ENCODE measurements at regions not wholly inside any gene's neighbourhood (a gene's known extent, or its start where the extent isn't known, plus 50 kb on each side); places are given as distances from the start of the nearest gene placed in this dataset.
A peak's percentile ranks its signal among the peaks of the same experiment; 100 is the strongest.

DNA sequence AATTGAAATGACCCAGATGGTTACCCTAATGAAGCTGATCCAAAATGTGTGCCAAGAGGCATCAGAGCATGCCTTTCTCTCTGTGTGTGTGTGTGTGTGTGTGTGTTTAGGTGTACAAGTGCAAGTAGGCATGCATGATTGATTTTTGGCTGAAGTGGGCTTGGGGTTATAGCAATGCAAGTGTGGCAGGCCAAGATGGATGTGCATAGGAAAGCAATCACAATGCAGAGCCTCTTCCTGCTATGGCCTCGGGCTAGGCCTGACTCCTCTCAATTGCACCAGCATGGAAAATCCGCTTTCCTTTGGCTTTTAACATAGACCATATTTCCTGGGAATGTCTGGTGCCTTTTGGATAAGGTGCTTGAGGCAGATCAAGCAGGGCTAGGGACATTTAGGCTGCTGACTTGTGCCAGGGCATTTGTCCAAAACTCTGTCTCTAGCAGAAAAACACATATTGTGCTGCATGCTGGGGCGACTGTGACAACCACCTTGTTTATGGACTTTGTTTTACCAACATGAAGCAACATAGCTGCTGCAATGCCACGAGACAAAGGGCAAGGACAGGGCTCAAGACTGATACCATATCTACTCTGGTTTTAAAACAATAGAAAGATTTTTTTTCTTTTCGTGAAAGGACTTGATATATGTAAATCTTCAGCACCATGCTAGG lies 395.7 kb downstream of the RAPGEF2 start:
- no peak for DNase-seq (ENCODE audit: low read depth)

DNA sequence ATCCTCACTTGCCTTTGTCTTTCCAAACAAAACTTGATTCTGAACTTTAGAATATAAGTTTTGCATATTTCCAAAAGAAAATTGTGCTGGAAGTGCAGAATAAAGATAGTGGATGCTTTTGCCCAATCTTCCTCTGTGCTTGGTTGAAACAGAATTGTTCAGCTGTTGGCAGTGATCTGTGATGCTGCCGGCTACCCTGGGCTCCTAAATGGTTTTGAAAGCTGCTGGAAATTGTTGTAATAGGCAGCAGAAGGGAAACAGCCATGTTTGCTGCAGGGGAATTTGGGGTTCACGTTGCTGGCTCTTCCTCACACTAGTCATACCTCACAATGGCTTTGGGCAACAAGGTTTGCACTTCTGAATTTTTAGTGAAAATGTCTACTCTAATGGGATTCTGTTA lies 398.0 kb downstream of the RAPGEF2 start:
- no peak for DNase-seq (ENCODE audit: low read depth)

DNA sequence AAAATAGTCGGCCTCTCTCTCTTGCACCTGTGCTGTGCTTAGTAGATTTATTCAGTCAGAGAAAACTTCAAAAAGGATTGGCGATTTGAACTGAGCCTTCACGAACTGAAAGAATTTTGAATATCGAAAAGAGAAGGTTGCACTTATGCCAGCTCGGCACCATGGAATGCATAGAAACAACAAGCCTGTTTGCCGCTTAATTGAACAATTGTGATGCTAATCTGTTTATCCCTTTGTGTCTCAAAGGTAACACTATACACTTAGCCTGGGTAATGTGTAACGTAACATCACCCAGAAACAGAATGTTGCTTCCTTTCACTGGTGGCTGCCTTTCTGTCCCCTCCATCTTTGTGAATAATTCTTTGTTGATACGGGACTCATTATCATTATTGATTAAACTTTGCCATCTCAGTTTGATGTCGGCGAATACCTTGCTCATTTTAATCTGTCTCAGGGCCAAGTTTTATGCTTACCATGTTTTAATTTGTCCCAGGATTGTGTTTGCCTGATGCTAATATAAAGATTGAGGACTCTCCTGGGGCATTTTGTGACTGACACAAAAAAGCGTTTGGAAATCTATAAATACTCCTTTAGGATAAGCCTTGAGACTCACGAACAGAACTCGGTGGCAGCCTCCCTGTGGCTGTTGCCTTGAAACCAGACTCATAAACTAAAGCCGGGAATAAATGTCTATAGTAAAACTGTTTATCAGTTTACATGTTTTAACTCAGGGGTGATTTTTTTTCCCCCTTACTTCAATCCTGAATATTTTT lies 400.5 kb downstream of the RAPGEF2 start:
- DNase-seq (ENCODE audit: low read depth) = no peak

GRCh38 chr4:159504684-159505083 lies 401.8 kb downstream of the RAPGEF2 start:
- peak; percentile 85 for DNase-seq (ENCODE audit: low read depth)

DNA sequence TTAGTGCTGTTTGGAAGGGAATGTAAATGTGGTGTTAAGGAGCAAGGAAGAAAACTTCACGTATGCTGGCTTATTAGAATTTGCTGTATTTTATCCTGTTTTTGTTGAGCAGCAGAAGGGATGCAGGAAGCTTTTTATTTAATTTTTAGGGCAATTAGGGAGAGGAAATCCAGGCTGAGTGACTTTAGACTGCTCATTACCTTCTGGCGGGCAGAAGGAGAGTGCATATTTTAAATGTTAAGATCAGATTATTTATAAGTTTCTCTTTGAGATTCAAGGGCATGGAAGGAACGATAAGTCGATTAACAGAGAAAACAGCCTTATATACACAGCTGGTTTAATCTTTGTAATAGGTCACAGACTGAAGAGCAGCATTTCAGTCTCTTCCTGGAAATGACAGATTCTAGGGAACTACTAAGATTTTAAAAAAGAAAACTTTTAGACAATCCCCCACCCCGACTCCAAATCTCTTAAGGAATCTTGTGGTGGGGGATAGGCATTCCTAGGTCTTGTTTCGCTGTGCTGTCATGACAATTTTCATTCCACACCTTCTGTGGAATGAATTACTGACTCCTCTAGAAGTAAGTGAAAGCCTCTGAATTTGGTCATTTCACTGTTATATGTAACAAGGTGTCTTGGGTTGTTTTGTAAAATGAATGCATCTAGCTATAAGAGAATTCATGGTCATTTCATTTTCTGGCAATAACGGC lies 402.5 kb downstream of the RAPGEF2 start:
- peak; percentile 58 for DNase-seq (ENCODE audit: low read depth)

DNA sequence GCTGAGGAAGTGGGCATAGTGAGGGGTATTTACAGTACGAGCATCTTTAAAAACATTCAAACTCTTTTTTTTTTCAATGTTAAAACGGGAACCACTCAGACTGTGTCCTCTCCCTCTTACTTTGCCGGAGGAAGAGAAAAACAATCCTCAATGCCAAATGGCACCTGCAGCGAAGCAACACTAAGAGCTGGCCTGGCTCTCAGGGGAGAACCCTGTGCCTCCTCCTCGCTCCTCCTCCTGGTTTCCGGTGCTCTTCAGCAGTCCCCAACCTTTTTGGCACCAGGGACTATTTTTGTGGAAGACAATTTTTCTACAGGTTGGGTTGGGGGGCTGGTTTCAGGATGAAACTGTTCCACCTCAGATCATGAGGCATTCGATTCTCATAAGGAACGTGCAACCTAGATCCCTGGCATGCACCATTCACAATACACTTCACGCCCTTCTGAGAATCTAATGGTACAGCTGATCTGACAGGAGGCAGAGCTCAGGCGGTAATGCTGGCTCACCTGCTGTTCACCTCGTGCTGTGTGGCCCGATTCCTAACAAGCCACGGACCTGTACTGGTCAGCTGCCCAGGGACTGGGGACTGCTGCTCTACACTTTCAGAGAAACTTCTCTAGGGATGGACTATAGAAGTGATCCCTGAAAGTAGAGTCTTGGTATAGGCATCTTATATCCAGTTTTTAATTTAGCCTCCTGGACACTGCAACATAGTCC lies 404.1 kb downstream of the RAPGEF2 start:
- DNase-seq (ENCODE audit: low read depth) = no peak

DNA sequence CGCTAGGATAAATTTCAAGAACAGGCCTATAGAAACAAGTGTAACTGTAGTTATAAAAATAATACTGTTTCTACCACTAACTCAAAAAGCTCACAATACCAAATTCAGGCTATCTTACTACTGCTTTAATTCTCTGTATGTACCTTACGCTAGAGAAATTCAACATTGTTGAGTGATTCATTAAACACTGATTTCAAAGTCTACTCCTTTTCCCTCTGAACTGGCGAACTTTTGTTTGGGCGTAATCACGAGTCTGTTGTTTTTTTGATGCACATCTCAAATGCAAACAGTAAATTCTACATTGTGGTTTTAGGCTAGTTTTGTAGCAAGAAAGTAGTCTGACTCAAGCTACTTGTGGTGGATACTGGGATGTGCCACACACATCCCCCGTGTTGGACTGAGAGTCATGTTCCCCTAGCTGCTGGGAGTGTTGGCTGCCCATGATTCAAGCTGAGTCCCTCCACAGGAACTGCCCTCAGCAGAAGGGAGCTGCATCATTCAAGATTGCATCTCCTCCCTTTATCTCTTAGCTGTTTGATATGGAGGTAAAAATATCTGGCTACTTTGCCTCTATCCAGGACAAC lies 406.1 kb downstream of the RAPGEF2 start:
- DNase-seq (ENCODE audit: low read depth) = peak; percentile 95

DNA sequence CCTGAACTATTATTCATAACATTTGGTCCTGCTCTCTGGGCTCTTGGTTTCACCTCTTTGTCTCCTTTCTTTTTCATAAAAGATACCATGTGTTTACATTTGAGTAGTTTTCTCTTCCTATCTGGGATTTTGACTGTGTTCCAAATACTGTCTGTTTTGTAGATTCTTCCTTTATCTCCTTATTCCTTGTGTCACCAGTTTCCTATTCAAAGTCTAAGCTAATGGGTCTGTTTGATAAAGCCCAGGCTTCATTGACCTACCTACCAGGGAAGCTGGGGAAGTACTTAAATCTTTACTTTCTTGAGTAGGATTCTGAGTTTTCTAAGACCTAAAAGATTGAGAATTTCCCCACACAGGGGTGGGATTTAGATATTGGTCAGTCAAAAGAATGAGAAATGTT lies 409.5 kb downstream of the RAPGEF2 start:
- no peak for DNase-seq (ENCODE audit: low read depth)

DNA sequence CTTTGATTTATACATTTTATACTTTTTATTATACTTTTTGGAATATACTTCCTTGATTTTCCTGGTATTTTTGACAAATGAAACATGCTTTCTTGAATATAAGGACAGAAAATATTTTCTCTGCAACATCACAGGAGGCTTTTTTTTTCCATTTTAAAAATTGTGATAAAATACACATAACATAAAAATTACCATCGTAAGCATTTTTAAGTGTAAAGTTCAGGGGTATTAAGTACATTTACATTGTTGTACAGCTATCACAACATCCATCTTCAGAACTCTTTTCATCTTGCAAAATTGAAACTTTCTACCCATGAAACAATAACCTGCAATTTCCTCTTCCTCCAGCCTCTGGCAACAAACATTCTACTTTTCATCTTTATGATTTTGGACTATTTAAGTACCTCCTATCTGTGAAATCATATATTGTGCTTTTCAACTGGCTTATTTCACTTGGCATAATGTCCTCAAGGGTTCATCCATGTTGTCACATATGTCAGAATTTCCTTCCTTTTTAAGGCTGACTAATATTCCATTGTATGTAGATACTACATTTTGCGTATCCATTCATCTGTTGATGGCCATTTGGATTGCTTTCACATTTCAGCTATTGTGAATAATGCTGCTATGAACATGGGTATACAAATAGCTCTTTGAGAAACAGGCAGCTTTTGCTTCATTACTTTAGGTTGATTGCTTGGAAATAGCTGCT lies 412.6 kb downstream of the RAPGEF2 start:
- no peak for DNase-seq (ENCODE audit: low read depth)

DNA sequence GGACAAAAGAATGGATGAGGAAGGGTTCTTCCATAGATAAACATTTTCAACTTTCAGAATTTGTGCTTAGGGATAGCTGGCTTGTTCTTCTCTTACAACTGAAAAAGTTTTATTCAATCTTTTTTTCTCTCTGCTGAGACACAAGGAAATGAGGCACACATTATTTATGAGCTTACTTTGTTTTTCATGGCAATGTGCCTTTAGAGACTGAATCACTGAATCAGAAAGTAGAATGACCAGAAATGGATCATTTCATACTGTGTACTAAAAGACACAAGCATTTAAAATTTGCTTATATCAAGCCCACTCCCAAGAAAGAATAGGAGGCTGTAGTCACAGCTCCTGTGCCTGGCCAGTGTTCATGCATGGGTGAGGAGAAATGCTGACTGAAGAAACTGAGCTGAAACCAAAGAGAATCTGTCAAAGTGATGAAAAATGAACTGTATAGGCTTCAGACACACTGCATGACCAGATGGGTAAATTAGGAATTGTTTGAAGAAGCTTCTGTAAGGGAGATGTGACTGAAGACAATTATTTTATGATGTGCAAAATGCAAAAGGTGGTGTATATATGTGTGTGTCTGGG lies 413.8 kb downstream of the RAPGEF2 start:
- peak; percentile 75 for DNase-seq (ENCODE audit: low read depth)

- DNase-seq (ENCODE audit: low read depth) = no peak
Observed at GRCh38 chr4:159520074-159520473, 417.2 kb downstream of the RAPGEF2 start.

DNA sequence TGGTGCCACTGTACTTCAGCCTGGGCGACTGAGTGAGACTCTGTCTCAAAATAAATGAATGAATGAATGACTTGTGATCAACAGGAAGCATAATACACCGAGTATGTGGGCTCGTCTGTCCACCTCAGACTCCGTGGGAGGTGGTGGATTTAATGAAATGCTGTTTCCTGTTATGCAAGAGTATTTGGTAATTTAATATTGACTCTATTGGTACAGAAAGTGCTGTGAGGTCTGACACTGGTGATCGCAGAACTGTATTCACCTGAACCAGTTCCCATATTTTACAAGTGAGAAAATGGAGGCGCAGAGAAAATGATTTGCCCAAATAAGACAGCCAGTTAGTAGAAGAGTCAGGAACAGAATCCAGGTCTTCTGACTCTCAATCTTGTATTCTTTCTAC lies 423.3 kb downstream of the RAPGEF2 start:
- DNase-seq (ENCODE audit: low read depth) = no peak

- DNase-seq (ENCODE audit: low read depth) = no peak
Observed at GRCh38 chr4:159534655-159535054, 431.8 kb downstream of the RAPGEF2 start.

DNA sequence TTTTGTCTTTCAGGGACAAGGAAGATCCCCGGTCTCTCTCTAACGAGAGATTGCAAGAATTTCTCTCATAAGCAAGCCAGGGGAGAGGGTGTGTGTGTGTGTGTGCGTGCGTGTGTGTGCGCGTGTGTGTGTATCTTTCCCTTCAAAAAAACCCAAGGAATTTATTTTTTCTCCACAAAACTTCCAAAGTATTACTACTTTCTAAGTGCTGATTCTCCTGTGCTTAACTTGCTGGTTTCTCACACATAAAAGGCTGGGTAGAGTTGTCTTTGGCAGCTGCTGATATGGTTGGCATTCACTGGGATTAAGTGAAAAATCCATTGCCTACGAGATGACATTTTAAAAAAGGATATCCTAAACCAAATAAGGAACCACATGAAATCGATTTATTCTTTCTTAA lies 435.7 kb downstream of the RAPGEF2 start:
- peak; percentile 29 for DNase-seq (ENCODE audit: low read depth)

GRCh38 chr4:159540038-159540437 lies 437.2 kb downstream of the RAPGEF2 start:
- DNase-seq (ENCODE audit: low read depth) = no peak

DNA sequence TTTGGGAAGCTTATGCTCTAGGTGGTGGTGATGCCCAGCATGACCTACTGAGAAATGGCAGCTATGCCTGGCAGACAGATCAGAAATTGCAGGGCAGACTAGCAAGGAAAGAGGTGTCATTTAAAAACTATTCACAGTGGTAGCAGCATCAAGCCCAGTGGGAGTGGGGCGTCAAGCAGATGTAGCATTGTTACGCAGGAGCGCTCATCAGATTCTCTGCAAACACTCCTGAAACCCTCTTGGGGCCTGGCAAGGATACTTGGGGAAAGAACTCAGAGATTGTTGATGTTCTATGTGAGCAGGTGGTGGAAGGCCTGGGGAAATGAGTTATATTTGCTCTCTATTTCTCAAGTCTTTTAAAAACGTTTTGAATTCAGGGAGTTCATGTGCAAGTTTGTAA lies 437.6 kb downstream of the RAPGEF2 start:
- peak; percentile 43 for DNase-seq (ENCODE audit: low read depth)

GRCh38 chr4:159541143-159541542 lies 438.3 kb downstream of the RAPGEF2 start:
- no peak for DNase-seq (ENCODE audit: low read depth)

GRCh38 chr4:159542296-159542695 lies 439.4 kb downstream of the RAPGEF2 start:
- no peak for DNase-seq (ENCODE audit: low read depth)

GRCh38 chr4:159543831-159544230 lies 441.0 kb downstream of the RAPGEF2 start:
- no peak for DNase-seq (ENCODE audit: low read depth)

DNA sequence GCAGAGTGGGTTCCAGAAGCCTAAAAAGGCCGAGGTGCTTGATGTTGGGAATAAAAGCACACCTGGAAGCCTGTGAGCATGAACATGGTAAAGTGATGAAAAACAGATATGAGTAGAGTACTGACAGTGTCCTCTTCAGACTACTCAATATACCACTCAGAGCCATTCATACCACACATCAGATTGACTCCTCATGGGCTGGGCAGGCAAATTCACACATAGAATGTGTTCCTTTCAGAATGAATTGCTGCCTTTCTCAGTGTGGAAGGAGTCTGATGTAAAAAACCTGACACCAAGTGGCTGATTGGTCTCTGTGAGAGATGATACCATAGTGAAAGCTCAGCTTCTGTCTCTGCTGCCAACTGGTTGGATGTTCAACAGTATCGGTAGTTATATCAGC lies 442.7 kb downstream of the RAPGEF2 start:
- DNase-seq (ENCODE audit: low read depth) = no peak

All from LHCN-M2 (cell line).